AG04450 (cell line): ENCODE measurements at regions not wholly inside any gene's neighbourhood (a gene's known extent, or its start where the extent isn't known, plus 50 kb on each side); places are given as distances from the start of the nearest gene placed in this dataset.

ENCODE experiments used
- CTCF ChIA-PET: fragments of 300-600, 350-600 bp; formaldehyde crosslinking; extraction: SDS; loops from one replicate; lab custom pipeline; 2022; ENCODE audit warnings: antibody characterized with exemption, inconsistent platforms; lab: Charles Lee
- POLR2A ChIA-PET: fragments of 350-600 bp; formaldehyde crosslinking; extraction: SDS; loops from one replicate; lab custom pipeline; 2021; ENCODE audit warnings: antibody characterized with exemption, inconsistent platforms; lab: Yijun Ruan, JAX
- DNase-seq: peaks from one replicate; pipeline ENCODE4 v3.0.0-alpha.2; 2011; ENCODE audit warnings: low read depth, low spot score
- H3K27ac ChIP-seq: one replicate; pipeline ENCODE4 v1.5.1; 2012; ENCODE audit warnings: low read depth, low read length, control low read depth
- H3K27me3 ChIP-seq: one replicate; pipeline ENCODE4 v1.6.0; 2012; ENCODE audit warnings: low read length; ENCODE audit not compliant: control insufficient read depth, insufficient read depth
- H3K4me3 ChIP-seq: 2 replicates; pipeline ENCODE4 v1.5.1; 2011; ENCODE audit warnings: mild to moderate bottlenecking, low read depth, low read length, control low read depth
- H3K9me3 ChIP-seq: 2 replicates; pipeline ENCODE4 v1.5.1; 2012; ENCODE audit warnings: low read length; ENCODE audit not compliant: control insufficient read depth, insufficient read depth
- TF ChIP-seq, protein P1 (sequence below): IDR thresholded peaks from 2 replicates; pipeline ENCODE4 v1.5.1; 2011; ENCODE audit warnings: low read depth, low read length, control low read depth, inconsistent platforms

GRCh38 chr4:33218238-33218637, 2498.1 kb downstream of the PCDH7 start:
- DNase-seq, result no peak
- H3K4me3 ChIP-seq, result no peak overlapping the region
- H3K27ac ChIP-seq, result no peak overlapping the region
- TF ChIP-seq, protein P1, sequence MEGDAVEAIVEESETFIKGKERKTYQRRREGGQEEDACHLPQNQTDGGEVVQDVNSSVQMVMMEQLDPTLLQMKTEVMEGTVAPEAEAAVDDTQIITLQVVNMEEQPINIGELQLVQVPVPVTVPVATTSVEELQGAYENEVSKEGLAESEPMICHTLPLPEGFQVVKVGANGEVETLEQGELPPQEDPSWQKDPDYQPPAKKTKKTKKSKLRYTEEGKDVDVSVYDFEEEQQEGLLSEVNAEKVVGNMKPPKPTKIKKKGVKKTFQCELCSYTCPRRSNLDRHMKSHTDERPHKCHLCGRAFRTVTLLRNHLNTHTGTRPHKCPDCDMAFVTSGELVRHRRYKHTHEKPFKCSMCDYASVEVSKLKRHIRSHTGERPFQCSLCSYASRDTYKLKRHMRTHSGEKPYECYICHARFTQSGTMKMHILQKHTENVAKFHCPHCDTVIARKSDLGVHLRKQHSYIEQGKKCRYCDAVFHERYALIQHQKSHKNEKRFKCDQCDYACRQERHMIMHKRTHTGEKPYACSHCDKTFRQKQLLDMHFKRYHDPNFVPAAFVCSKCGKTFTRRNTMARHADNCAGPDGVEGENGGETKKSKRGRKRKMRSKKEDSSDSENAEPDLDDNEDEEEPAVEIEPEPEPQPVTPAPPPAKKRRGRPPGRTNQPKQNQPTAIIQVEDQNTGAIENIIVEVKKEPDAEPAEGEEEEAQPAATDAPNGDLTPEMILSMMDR, result no peak
- ChIA-PET CTCF (no interaction called here), POLR2A (no interaction called here)
- H3K9me3 ChIP-seq, result no peaks in the 10 kb centered on the region
- H3K27me3 ChIP-seq, result no peaks in the 10 kb centered on the region

GRCh38 chr4:33226133-33226532, 2506.0 kb downstream of the PCDH7 start:
- Histone ChIP-seq H3K27ac (no peak overlapping the region), H3K27me3 (no peaks in the 10 kb centered on the region), H3K4me3 (no peak overlapping the region), H3K9me3 (no peaks in the 10 kb centered on the region; the same call in 1 of the 2 replicates)
- no peak for DNase-seq
- ChIA-PET POLR2A (no interaction called here), CTCF (no interaction called here)
- TF ChIP-seq, protein P1, result no peak

GRCh38 chr4:33226783-33227182, 2506.6 kb downstream of the PCDH7 start:
- TF ChIP-seq, protein P1, result no peak
- CTCF ChIA-PET, result no interaction called here
- H3K27me3 ChIP-seq, result no peaks in the 10 kb centered on the region
- H3K9me3 ChIP-seq, result no peaks in the 10 kb centered on the region; the same call in 1 of the 2 replicates
- no peak for DNase-seq
- H3K4me3 ChIP-seq, result no peak overlapping the region
- POLR2A ChIA-PET, result no interaction called here
- H3K27ac ChIP-seq, result no peak overlapping the region

GRCh38 chr4:33255094-33255493, 2534.9 kb downstream of the PCDH7 start:
- H3K27ac ChIP-seq, result no peak overlapping the region
- TF ChIP-seq, protein P1, result no peak
- H3K9me3 ChIP-seq, result no peaks in the 10 kb centered on the region
- POLR2A ChIA-PET, result no interaction called here
- no peak for DNase-seq
- no peaks in the 10 kb centered on the region for H3K27me3 ChIP-seq
- H3K4me3 ChIP-seq, result no peak overlapping the region
- CTCF ChIA-PET, result no interaction called here

DNA sequence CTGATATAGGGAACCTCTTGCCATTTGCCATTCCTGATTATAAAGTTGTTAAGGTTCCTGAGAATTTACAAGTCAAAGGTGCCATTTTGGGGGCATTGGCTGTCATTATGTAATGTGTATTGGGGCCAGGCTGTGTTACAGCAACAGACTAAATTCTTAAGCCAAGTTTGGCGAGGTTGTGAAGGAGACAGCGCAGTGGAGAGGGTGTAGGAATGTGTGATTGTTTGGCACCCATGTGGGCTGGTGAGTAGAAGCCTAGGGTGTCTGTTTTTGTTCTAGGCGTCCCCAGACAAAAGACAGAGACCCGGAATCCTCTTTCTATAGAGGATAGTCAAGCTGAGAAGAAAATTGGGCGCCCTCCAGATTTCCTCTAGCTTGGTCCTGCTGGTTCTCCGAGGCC, 2535.3 kb downstream of the PCDH7 start:
- no peaks in the 10 kb centered on the region for H3K9me3 ChIP-seq
- ChIA-PET CTCF (no interaction called here), POLR2A (no interaction called here)
- no peak for DNase-seq
- H3K27ac ChIP-seq, result no peak overlapping the region
- TF ChIP-seq, protein P1, result no peak
- H3K4me3 ChIP-seq, result no peak overlapping the region
- H3K27me3 ChIP-seq, result no peaks in the 10 kb centered on the region
